Upper lobe of left lung (tissue), 6 donors: ENCODE measurements at regions not wholly inside any gene's neighbourhood (a gene's known extent, or its start where the extent isn't known, plus 50 kb on each side); places are given as distances from the start of the nearest gene placed in this dataset.

Experiments
- ATAC-seq, 2 donors: fragments of 200-7000 bp; cut with Tn5 transposase; one replicate each; pipeline ENCODE4 v1.9.1; 2022; ENCODE audit warnings: mild to moderate bottlenecking in 2 of 2, moderate library complexity in 2 of 2; ENCODE audit not compliant: low FRiP score in 2 of 2
- DNase-seq, 2 donors: peaks; one replicate each; pipeline ENCODE4 v3.0.0-alpha.2; 2019 to 2020
- H3K27ac ChIP-seq, 4 donors: fragments of 200-600 bp; sonication (generic); one replicate each; pipeline ENCODE4 v1.5.1; 2016 to 2019
- H3K27me3 ChIP-seq, 4 donors: fragments of 200-600 bp; sonication (generic); one replicate each; pipeline ENCODE4 v1.5.1; 2017 to 2019
- H3K36me3 ChIP-seq, 4 donors: fragments of 200-600 bp; sonication (generic); one replicate each; pipeline ENCODE4 v1.5.1; 2016 to 2019
- H3K4me1 ChIP-seq, 4 donors: fragments of 200-600 bp; sonication (generic); one replicate each; pipeline ENCODE4 v1.5.1; 2018 to 2019
- H3K4me3 ChIP-seq, 4 donors: fragments of 200-600 bp; sonication (generic); one replicate each; pipeline ENCODE4 v1.5.1; 2017 to 2019; ENCODE audit warnings: mild to moderate bottlenecking in 2 of 4, moderate library complexity in 1 of 4
- H3K9me3 ChIP-seq, 4 donors: fragments of 200-600 bp; sonication (generic); one replicate each; pipeline ENCODE4 v1.5.1; 2018 to 2019
- CTCF ChIP-seq, 6 experiments: fragments of 450-650 bp in 4 of 6; fragments of 200-600 bp in 2 of 6; sonication (generic) in 2 of 6; IDR thresholded peaks; one replicate each; pipeline ENCODE4 v1.5.1; 2016 to 2019; ENCODE audit warnings: antibody characterized with exemption in 6 of 6
- EP300 ChIP-seq, 4 donors: sonication (generic); formaldehyde crosslinking; IDR thresholded peaks; one replicate each; pipeline ENCODE4 v1.5.1; 2017; ENCODE audit warnings: antibody characterized with exemption in 4 of 4, control low read depth in 2 of 4
- POLR2A ChIP-seq, 4 donors: fragments of 450-650 bp; IDR thresholded peaks; one replicate each; pipeline ENCODE4 v1.5.1; 2016 to 2017; ENCODE audit warnings: antibody characterized with exemption in 4 of 4, mild to moderate bottlenecking in 2 of 4
- POLR2AphosphoS5 ChIP-seq, 2 donors: sonication (generic); formaldehyde crosslinking; IDR thresholded peaks; one replicate each; pipeline ENCODE4 v1.5.1; 2017; ENCODE audit warnings: antibody characterized with exemption in 2 of 2
- WGBS, 2 donors: methylation state at CpG; one replicate each; pipeline ENCODE4 v1.1.5; 2017 to 2018; 5-methylcytosine and 5-hydroxymethylcytosine counted together
- donor health status: DM: no; HTN: no; CAD: no; lungs with moderate emphysema.
- donor health status: DM: no; HTN: yes; CAD: no; lungs with severe emphysema.

- Histone ChIP-seq H3K4me3 (no peak overlapping the region), H3K27ac (no peak overlapping the region), H3K4me1 (no peaks in the 10 kb centered on the region), H3K9me3 (no peaks in the 10 kb centered on the region), H3K27me3 (no peaks in the 10 kb centered on the region), H3K36me3 (no peaks in the 10 kb centered on the region)
- 93 to 95% methylated on average over 5 of the region's 5 CpGs for WGBS, 2 donors
- DNase-seq (no peak), ATAC-seq (no peak)
- TF ChIP-seq POLR2A (IDR thresholded peaks at IDR 0.05): no peak
- no peak for TF ChIP-seq CTCF (IDR thresholded peaks at IDR 0.05)
- TF ChIP-seq EP300 (IDR thresholded peaks at IDR 0.05): no peak
- no peak for TF ChIP-seq POLR2AphosphoS5 (IDR thresholded peaks at IDR 0.05)
Observed at GRCh38 chr6:26258212-26258977, 106.6 kb upstream of the BTN3A2 start.

- Histone ChIP-seq H3K9me3 (no peaks in the 10 kb centered on the region), H3K27ac (no peak overlapping the region), H3K4me1 (no peaks in the 10 kb centered on the region), H3K36me3 (no peaks in the 10 kb centered on the region), H3K4me3 (no peak overlapping the region), H3K27me3 (no peaks in the 10 kb centered on the region)
- TF ChIP-seq POLR2AphosphoS5 (IDR thresholded peaks at IDR 0.05) (no peak), POLR2A (IDR thresholded peaks at IDR 0.05) (no peak), EP300 (IDR thresholded peaks at IDR 0.05) (no peak), CTCF (IDR thresholded peaks at IDR 0.05) (no peak)
- 70 to 73% methylated on average over 7 of the region's 7 CpGs for whole genome bisulfite sequencing, 2 donors
- no peak for ATAC-seq
- no peak for DNase-seq
Observed at GRCh38 chr6:26260110-26260637, 104.8 kb upstream of the BTN3A2 start.

- WGBS, 2 donors: 66 to 69% methylated on average over 6 of the region's 6 CpGs
- ATAC-seq (no peak), DNase-seq (no peak)
- no peaks in the 10 kb centered on the region for H3K36me3 ChIP-seq
- no peak overlapping the region for H3K4me3 ChIP-seq
- H3K27me3 ChIP-seq: no peaks in the 10 kb centered on the region
- no peak for TF ChIP-seq POLR2A (IDR thresholded peaks at IDR 0.05)
- no peak for TF ChIP-seq EP300 (IDR thresholded peaks at IDR 0.05)
- TF ChIP-seq CTCF (IDR thresholded peaks at IDR 0.05): no peak
- TF ChIP-seq POLR2AphosphoS5 (IDR thresholded peaks at IDR 0.05): no peak
- no peak overlapping the region for H3K27ac ChIP-seq
- no peaks in the 10 kb centered on the region for H3K9me3 ChIP-seq
- no peaks in the 10 kb centered on the region for H3K4me1 ChIP-seq
Observed at GRCh38 chr6:26260725-26261490, 104.1 kb upstream of the BTN3A2 start.

DNA sequence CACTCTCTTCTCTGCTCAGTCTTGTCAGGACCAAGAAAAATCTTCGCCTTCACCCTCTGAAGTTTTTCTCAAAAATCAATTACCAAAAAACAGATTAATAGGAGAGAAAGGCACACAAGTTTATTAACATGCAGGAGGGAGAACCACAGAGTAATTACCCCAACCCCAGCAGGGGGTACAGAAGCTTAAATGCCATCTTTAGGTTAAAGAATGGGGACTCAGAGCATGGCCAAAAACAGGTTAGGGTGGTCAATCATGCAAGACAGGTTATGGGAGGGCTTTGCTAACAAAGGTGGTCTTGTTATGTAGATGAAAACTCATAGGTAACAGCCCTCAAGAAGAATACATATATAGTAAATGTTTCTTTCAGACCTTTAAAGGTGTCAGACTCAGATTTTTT lies 100.5 kb upstream of the BTN3A2 start:
- 90 to 96% methylated on average over 1 of the region's 1 CpG for WGBS, 2 donors
- no peak for ATAC-seq
- H3K4me3 ChIP-seq: no peak overlapping the region

More for the DNA sequence above, 100.5 kb upstream of the BTN3A2 start:
- H3K27ac ChIP-seq: no peak overlapping the region
- no peaks in the 10 kb centered on the region for H3K36me3 ChIP-seq
- no peak for DNase-seq
- H3K4me1 ChIP-seq: no peaks in the 10 kb centered on the region
- TF ChIP-seq EP300 (IDR thresholded peaks at IDR 0.05) (no peak), CTCF (IDR thresholded peaks at IDR 0.05) (no peak), POLR2AphosphoS5 (IDR thresholded peaks at IDR 0.05) (no peak), POLR2A (IDR thresholded peaks at IDR 0.05) (no peak)
- no peaks in the 10 kb centered on the region for H3K27me3 ChIP-seq
- no peaks in the 10 kb centered on the region for H3K9me3 ChIP-seq
